ENCODE measurements at regions not wholly inside any gene's neighbourhood (a gene's known extent, or its start where the extent isn't known, plus 50 kb on each side); places are given as distances from the start of the nearest gene placed in this dataset.
"Not testable (repeated sequence)": the region's sequence is repeated elsewhere in the genome, so short reads cannot be mapped to it uniquely, and the experiment has no call there.

GRCh38 chr20:4369119-4369797 lies 120.2 kb upstream of the ADRA1D start:
- no peak for DNase-seq

DNA sequence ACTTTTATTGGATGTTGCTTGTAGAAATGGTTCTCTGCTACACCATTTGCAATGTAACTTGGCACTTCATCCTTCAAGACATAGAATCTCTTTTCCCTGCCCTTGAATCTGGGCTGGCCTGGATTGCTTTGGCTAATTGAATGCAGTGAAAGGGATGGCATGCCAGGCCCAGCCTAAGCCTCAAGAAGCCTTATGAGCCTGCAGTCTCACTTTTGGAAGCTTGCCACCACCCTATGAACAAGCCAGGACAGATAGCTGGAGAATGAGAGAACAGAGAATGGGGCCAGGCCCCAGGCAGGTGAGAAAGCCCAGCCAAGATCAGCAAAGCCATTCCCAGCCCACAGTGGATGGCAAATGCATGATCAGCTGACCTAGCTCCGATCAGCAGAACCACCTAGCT lies 117.0 kb upstream of the ADRA1D start:
- DNase-seq: no peak

- no peak for DNase-seq
Observed at GRCh38 chr20:4358552-4358951, 109.5 kb upstream of the ADRA1D start.

GRCh38 chr20:4352348-4352747 lies 103.3 kb upstream of the ADRA1D start:
- DNase-seq: no peak

DNA sequence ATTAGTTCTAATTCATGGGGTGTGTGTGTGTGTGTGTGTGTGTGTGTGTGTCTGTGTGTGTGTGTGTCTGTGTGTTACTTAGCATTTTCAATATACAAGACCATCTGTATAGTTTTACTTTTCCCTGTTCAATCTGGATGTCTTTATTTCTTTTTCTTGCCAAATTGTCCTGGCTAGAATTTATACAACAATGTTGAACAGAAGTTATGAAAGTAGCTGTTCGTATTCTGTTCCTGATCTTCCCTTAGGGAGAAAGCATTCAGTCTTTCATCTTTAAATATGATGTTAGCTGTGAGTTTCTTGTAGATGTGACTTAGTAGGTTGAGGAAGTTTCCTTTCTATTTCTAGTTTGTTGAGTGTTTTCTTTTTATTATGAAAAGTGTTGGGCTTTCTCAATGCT lies 101.0 kb upstream of the ADRA1D start:
- no peak for DNase-seq

- no peak for DNase-seq
Observed at GRCh38 chr20:4344670-4345069, 95.6 kb upstream of the ADRA1D start.

DNA sequence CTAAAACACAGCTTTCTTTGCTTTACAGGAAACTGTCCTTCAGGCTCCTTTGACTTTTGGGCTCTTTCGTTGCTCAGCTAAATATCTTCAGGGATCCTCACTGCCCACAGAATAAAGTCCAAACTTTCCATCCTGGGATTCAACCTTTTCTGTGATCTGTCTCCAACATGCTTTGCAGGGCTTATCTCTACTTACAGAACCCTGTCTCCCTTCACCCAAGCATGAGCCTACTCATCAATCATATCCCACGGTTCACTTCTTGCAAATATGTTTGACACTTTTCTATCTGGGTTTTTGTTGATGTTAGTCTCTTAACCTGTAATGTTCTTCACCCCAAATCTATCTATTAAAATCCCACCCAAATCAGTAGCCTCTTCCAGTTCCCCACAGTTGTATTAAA lies 93.5 kb upstream of the ADRA1D start:
- DNase-seq: no peak

DNA sequence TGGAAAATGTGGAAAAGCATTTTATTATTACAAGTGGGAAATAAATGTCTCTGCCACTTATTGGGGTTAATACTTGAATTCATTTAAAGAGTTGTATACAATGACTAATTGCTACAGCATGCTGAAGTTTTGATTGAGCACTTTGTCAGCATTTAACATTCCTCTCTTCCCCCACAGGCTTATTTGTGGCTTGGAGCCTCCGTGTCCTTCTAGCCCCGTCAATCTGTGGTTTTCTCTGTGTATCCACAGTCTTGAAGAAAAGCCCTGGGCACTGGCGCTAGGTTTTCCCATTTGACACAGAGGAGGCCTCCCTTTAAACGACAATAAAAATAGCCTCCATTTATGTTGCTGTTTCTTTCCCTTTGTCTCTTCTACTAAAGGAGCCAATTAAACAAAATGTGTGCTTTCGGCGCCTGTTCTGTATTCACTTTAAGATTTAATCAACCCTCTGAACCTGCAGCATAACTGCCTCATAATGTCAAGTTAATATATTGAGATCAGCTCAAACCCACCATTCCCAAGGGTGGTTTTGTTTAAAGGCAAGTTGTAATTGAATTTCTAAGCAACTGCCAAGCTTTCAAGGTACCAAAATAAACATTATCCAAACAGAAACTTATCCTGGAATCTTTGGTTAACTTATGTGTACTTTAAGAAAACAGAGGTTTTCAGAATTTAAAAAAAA lies 92.9 kb upstream of the ADRA1D start:
- DNase-seq: no peak

DNA sequence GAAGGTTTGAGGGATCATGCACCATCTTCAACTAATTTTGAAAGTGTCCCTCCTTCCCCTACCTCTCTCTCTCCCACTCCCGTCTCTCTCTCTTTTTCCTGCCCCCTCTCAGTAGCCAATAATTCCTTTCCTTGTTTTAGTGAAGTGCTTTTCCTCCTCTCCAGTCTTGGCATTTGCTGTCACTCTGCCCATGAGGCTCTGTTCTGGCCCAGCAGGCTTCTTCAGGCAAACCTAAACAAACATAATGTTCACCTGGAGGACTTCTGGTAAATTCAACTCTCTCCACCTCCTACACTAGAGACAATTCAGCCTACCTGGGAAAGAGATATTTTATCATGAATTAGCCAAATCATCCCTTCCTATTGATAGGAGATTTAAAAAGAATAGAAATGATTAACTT lies 86.6 kb upstream of the ADRA1D start:
- DNase-seq: no peak

DNA sequence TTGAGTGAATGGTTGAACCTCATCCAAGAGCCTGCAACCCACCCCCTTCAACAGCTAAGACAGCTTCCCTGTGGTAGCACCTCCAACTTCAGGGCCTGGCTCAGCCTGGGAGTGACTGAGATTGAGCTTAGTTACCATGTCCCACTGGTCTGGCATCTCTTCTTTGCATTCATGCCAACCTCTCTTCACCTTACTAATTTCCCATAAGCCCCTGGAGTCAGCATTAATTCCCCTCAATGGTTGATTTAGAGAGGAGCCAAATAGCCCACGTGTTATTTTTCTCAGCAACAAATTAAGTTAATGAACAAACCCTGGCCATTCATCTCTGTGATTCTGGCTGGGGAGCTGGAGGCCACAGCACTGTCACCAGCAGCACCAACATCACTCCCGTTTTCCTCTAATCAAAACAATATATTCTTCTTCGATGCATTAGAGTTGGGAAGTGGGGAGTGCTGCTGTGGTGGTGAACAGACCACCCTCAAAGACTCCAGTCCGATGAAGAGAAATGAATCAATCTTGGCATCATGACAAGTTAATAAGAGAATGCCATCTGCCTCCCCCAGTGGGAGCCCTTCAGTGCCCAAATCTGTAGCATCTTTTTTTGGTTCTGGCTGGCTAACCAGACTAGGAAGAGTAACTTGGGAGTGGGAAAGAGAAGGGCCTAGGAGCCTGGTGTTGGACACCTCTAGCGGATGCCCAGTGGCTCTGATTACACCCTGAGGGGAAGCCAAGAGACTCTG lies 83.2 kb upstream of the ADRA1D start:
- DNase-seq: no peak

- DNase-seq: no peak
Observed at GRCh38 chr20:4330011-4330410, 80.9 kb upstream of the ADRA1D start.

DNA sequence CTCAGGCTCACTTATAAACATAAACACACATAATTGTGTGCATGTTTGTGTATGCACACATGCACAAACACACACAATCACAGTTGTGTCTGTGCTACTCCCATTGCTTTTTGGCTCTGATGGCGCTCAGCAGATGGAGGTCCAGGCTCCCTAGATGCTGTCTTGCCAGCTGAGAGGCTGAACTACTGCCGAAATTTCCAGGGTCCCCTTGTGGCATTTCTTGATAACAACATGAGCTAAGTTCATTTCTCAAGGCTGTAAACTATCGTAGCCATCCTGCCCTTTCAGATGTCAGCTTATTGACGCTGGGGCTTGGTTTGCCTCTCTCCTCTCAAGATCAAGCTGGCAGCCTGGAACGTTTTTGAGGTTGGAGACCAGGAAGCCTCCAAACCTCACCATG lies 80.1 kb upstream of the ADRA1D start:
- no peak for DNase-seq

GRCh38 chr20:4328541-4328940 lies 79.5 kb upstream of the ADRA1D start:
- no peak for DNase-seq

GRCh38 chr20:4327956-4328355 lies 78.9 kb upstream of the ADRA1D start:
- DNase-seq: no peak

GRCh38 chr20:4326195-4327065 lies 77.3 kb upstream of the ADRA1D start:
- no peak for DNase-seq

- DNase-seq: no peak
Observed at GRCh38 chr20:4325548-4326187, 76.6 kb upstream of the ADRA1D start.

GRCh38 chr20:4324611-4325243 lies 75.6 kb upstream of the ADRA1D start:
- DNase-seq: no peak

DNA sequence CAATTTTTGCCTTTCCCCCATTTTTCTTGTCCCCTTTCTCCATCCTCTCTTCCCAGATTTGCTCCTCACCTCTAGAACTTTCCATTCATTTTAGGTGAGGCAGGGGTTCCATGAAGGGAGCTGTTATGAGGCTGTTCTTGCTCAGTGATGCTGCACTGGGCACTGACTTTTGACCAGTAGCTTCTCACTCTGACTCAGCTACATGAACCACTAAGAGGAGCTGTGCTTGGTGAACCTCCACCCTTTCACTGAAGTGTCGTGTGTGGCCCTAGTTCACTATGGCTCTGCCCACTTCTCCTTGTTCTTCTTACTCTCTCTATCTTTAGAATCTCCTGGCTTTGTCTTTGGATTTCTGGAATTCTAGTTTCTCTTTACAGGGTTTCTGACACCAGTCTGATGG lies 73.4 kb upstream of the ADRA1D start:
- no peak for DNase-seq

DNA sequence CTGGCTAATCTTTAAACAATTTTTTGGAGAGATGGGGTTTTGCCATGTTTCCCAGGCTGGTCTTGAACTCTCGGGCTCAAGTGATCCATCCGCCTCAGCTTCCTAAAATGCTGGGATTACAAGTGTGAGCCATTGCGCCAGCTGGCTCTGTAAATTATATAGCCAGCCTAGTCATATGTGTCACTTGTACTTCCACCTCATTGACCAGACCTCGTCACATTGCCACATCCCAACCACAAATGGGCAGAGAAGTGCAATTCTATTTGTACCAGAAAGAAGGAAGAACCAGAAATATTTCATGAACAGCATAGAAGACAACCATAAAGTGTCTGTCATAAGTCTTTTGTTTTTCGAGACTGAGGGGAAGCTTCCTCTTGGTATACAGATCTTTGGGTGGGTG lies 71.2 kb upstream of the ADRA1D start:
- DNase-seq: no peak

DNA sequence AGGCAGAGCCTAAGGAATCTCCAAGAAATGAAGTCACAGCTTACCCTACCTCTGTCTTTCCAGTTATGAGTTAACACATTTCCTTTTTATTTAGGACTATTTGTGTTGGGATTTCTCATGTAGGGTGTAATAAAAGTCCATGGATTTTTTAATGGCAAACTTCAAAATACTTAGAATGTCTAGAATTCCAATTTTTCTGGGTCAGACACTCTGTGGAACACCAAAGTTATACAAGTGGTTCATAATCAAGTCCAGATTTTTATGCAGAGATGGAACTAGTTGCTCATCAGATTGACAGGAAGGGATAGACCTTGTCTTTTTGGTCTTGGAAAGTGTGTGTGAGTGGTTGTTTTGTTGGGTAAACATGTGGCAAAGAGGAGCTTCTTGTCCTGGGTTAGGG lies 69.8 kb upstream of the ADRA1D start:
- DNase-seq: no peak

DNA sequence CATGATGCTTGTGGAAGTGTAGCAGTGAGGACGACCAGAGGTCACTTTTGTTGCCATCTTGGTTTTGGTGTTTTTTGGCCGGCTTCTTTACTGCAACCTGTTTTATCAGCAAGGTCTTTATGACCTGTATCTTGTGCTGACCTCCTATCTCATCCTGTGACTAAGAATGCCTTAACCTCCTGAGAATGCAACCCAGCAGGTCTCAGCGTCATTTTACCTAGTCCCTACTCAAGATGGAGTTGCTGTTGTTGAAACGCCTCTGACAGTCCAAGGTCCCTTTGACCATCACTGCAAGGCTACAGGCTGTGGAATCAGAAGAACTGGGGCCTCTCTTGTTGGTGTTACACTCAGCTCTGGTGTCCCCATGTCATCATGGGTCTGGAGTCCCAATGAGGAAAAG lies 61.5 kb upstream of the ADRA1D start:
- not testable (repeated sequence) for DNase-seq

Measured in anterior cingulate cortex (tissue), 58 donors.